Heart left ventricle (tissue), 16 donors: ENCODE measurements at regions not wholly inside any gene's neighbourhood (a gene's known extent, or its start where the extent isn't known, plus 50 kb on each side); places are given as distances from the start of the nearest gene placed in this dataset.
A peak's percentile ranks its signal among the peaks of the same experiment; 100 is the strongest.
"Not testable (repeated sequence)": the region's sequence is repeated elsewhere in the genome, so short reads cannot be mapped to it uniquely, and the experiment has no call there.

ENCODE experiments used
- ATAC-seq, 4 donors: fragments of 200-7000 bp; cut with Tn5 transposase; one replicate each; pipeline ENCODE4 v1.9.1; 2020 to 2022; ENCODE audit warnings: moderate library complexity in 4 of 4, mild to moderate bottlenecking in 3 of 4, moderate number of reproducible peaks in 1 of 4
- DNase-seq, 5 donors: peaks; one replicate each; pipeline ENCODE4 v3.0.0-alpha.2; 2020
- H3K27ac ChIP-seq, 12 donors: fragments of 200-600 bp; sonication (generic) in 4 of 12; one replicate each; pipeline versions ENCODE4 v1.5.0 to v1.8.0; 2016 to 2022; ENCODE audit warnings: mild to moderate bottlenecking in 2 of 12
- H3K27me3 ChIP-seq, 9 donors: fragments of 200-600 bp; sonication (generic) in 2 of 9; one replicate each; pipeline versions ENCODE4 v1.5.1 to v1.8.0; 2016 to 2022; ENCODE audit warnings: mild to moderate bottlenecking in 3 of 9
- H3K36me3 ChIP-seq, 9 donors: fragments of 200-600 bp; sonication (generic) in 2 of 9; one replicate each; pipeline versions ENCODE4 v1.5.0 to v1.8.0; 2018 to 2022; ENCODE audit warnings: mild to moderate bottlenecking in 2 of 9
- H3K4me1 ChIP-seq, 12 donors: fragments of 200-600 bp; sonication (generic) in 4 of 12; one replicate each; pipeline versions ENCODE4 v1.5.0 to v1.8.0; 2016 to 2022; ENCODE audit warnings: mild to moderate bottlenecking in 3 of 12
- H3K4me3 ChIP-seq, 12 donors: fragments of 200-600 bp; sonication (generic) in 4 of 12; one replicate each; pipeline versions ENCODE4 v1.5.0 to v1.8.0; 2017 to 2022; ENCODE audit warnings: mild to moderate bottlenecking in 9 of 12, moderate library complexity in 4 of 12
- H3K9me3 ChIP-seq, 12 donors: fragments of 200-600 bp; sonication (generic) in 4 of 12; one replicate each; pipeline versions ENCODE4 v1.5.0 to v1.8.0; 2016 to 2022; ENCODE audit warnings: mild to moderate bottlenecking in 1 of 12
- POLR2A ChIP-seq, 2 donors: fragments of 450-650 bp; IDR thresholded peaks; one replicate each; pipeline ENCODE4 v1.6.1; 2017; ENCODE audit warnings: antibody characterized with exemption in 2 of 2, mild to moderate bottlenecking in 2 of 2, moderate library complexity in 2 of 2
- WGBS, 4 donors: extraction: QIAGEN DNeasy Blood & Tissue Kit in 2 of 4; methylation state at CpG; one replicate each; pipeline versions ENCODE4 v1.1.5 to v1.1.7; 2013 to 2018; 5-methylcytosine and 5-hydroxymethylcytosine counted together
- intact Hi-C, 10 donors: fragments of 100-400 bp; cut with DNase I; formaldehyde crosslinking; loops; one replicate each; pipeline versions ENCODE4 v1.11.1 to v1.14.2; 2022
- TF ChIP-seq, protein P1 (sequence below), 12 donors: fragments of 200-600 bp; sonication (generic) in 4 of 12; IDR thresholded peaks; one replicate each; pipeline versions ENCODE4 v1.5.0 to v1.8.0; 2018 to 2022; ENCODE audit warnings: antibody characterized with exemption in 12 of 12, mild to moderate bottlenecking in 5 of 12
- donor health status: ischemic (EF 13 %, LVEDD 7.1; RV severe dilation, severe dysfunction).
- donor health status: healthy with polysubstance abuse.
- donor health status: DM: no; HTN: yes; CAD: no.
- donor health status: DM: no; HTN: no; CAD: no.
- donor health status: ischemic (EF 25% LVEDD 6.9; RV normal size, moderate dysfunction).
- donor health status: ischemic (EF 25% LVEDD 5.7; RV mildly dilated, moderate dysfunction).
- donor health status: healthy.
- donor health status: DM: yes; HTN: yes; CAD: no.
- donor health status: ischemic (EF 35%, LVEDD 5.7; RV mildly dilated, moderate dysfunction).
- donor health status: nonischemic (EF 11% LVEDD 7.7; RV severe dilation, severe dysfunction).
- donor health status: DM: yes; HTN: yes; CAD: no.
- donor health status: PGD.
- donor health status: ischemic (EF 29% LVEDD 5.4; RV normal size, mild dysfunction).
- donor health status: nonischemic (EF 23%, LVEDD 6.1; RV moderate dilation, normal function).

GRCh38 chr11:31955838-31956237, 135.0 kb upstream of the RCN1 start:
- no peak overlapping the region for H3K4me3 ChIP-seq
- no peak for TF ChIP-seq POLR2A (IDR thresholded peaks at IDR 0.05)
- TF ChIP-seq, protein P1, sequence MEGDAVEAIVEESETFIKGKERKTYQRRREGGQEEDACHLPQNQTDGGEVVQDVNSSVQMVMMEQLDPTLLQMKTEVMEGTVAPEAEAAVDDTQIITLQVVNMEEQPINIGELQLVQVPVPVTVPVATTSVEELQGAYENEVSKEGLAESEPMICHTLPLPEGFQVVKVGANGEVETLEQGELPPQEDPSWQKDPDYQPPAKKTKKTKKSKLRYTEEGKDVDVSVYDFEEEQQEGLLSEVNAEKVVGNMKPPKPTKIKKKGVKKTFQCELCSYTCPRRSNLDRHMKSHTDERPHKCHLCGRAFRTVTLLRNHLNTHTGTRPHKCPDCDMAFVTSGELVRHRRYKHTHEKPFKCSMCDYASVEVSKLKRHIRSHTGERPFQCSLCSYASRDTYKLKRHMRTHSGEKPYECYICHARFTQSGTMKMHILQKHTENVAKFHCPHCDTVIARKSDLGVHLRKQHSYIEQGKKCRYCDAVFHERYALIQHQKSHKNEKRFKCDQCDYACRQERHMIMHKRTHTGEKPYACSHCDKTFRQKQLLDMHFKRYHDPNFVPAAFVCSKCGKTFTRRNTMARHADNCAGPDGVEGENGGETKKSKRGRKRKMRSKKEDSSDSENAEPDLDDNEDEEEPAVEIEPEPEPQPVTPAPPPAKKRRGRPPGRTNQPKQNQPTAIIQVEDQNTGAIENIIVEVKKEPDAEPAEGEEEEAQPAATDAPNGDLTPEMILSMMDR (IDR thresholded peaks at IDR 0.05): no peak
- DNase-seq (peak in 1 of 5 donors; percentile 37), ATAC-seq (no peak)
- H3K27ac ChIP-seq: no peak overlapping the region
- intact Hi-C loops: loop anchor here (5.0 to 10.0 kb wide), 7 partner anchors 311 to 849 kb away; no protein-coding TSS in a partner anchor
- WGBS, 4 donors: 83 to 91% (median 86%) methylated on average over 7 of the region's 7 CpGs
- H3K9me3 ChIP-seq: no peaks in the 10 kb centered on the region
- no peaks in the 10 kb centered on the region for H3K27me3 ChIP-seq
- H3K36me3 ChIP-seq: no peaks in the 10 kb centered on the region
- peaks cover 0 to 5% (median 0%) of the 10 kb centered on the region in 12 donors for H3K4me1 ChIP-seq

DNA sequence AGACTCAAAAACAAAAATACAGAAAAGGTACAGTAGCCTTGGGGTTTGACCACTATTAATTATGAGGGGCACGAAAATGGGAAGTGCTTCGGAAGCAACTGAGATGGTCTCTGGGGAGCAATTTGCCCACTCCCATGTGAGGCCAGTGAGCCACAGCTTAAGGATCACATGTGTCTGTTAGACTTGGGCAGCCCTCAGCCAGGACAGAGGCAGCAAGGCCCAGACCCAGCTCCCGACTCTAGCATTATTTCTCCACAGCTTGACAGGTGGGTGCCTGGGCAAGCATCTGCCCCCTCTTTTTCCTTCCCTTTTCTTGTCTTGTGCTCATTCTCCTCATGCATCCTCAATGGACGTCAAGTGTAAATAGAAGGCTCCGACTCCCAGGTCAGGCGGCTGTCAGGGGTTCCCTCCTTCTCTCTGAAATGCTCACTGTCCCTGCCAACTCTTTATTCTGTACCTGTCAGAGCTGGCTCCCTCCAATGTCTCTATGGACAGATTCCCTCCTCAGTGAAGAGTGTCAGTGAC, 137.0 kb upstream of the RCN1 start:
- H3K27me3 ChIP-seq: no peaks in the 10 kb centered on the region
- intact Hi-C loops: loop anchor here in 3 of 10 donors (10.0 kb wide), 2 partner anchors 309 to 559 kb away; no protein-coding TSS in a partner anchor
- 72 to 84% (median 80%) methylated on average over 6 of the region's 6 CpGs for WGBS, 4 donors
- H3K4me3 ChIP-seq: no peak overlapping the region
- no peak for DNase-seq
- peaks cover 0 to 5% (median 0%) of the 10 kb centered on the region in 12 donors for H3K4me1 ChIP-seq
- H3K36me3 ChIP-seq: no peaks in the 10 kb centered on the region
- no peak for TF ChIP-seq POLR2A (IDR thresholded peaks at IDR 0.05)
- TF ChIP-seq, protein P1 (IDR thresholded peaks at IDR 0.05): no peak
- ATAC-seq: no peak
- no peaks in the 10 kb centered on the region for H3K9me3 ChIP-seq
- H3K27ac ChIP-seq: no peak overlapping the region

DNA sequence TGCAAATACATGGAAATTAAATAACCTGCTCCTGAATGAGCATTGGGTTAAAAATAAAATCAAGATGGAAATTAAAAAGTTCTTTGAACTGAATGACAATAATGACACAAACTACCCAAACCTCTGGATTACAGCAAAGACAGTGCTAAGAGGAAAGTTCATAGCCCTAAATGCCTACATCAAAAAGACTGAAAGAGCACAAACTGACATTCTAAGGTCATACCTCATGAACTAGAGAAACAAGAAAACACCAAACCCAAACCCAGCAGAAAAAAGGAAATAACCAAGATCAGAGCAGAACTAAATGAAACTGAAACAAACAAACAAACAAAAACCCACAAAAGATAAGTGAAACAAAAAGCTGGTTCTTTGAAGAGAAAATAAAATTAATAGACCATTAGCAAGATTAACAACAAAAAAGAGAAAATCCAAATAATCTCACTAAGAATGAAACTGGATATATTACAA, 138.6 kb upstream of the PAX6 start:
- DNase-seq, H3K27me3 ChIP-seq, H3K9me3 ChIP-seq, H3K4me1 ChIP-seq, H3K4me3 ChIP-seq, ATAC-seq, H3K27ac ChIP-seq, H3K36me3 ChIP-seq: not testable (repeated sequence)
- intact Hi-C loops: loop anchor here in 3 of 10 donors (10.0 kb wide), 2 partner anchors 305 to 555 kb away; no protein-coding TSS in a partner anchor

GRCh38 chr11:31947051-31947450, 135.9 kb upstream of the PAX6 start:
- H3K27ac ChIP-seq: no peak overlapping the region
- no peaks in the 10 kb centered on the region for H3K9me3 ChIP-seq
- intact Hi-C loops: no loop called here
- ATAC-seq: no peak
- H3K27me3 ChIP-seq: no peaks in the 10 kb centered on the region
- H3K36me3 ChIP-seq: no peaks in the 10 kb centered on the region
- TF ChIP-seq, protein P1 (IDR thresholded peaks at IDR 0.05): no peak
- TF ChIP-seq POLR2A (IDR thresholded peaks at IDR 0.05): no peak
- no peak overlapping the region for H3K4me3 ChIP-seq
- H3K4me1 ChIP-seq: no peaks in the 10 kb centered on the region
- DNase-seq: no peak
- WGBS, 4 donors: 77 to 92% (median 91%) methylated on average over 3 to 6 of the region's 6 CpGs
